Mesenchymal stem cell (in vitro differentiated cells and primary cell): ENCODE measurements at regions not wholly inside any gene's neighbourhood (a gene's known extent, or its start where the extent isn't known, plus 50 kb on each side); places are given as distances from the start of the nearest gene placed in this dataset.

Experiments used
- DNase-seq: peaks from one replicate; pipeline ENCODE4 v3.0.0-alpha.2; 2013
- H2AFZ ChIP-seq: one replicate; pipeline ENCODE4 v1.6.1; 2013; ENCODE audit warnings: low read depth, mild to moderate bottlenecking, control low read depth, inconsistent platforms, low read length, moderate library complexity
- H2AK5ac ChIP-seq: 2 replicates; pipeline ENCODE4 v1.6.1; 2013; ENCODE audit warnings: low read length, moderate library complexity, mild to moderate bottlenecking, inconsistent platforms; ENCODE audit not compliant: severe bottlenecking
- H2BK120ac ChIP-seq: one replicate; pipeline ENCODE4 v1.6.1; 2013; ENCODE audit warnings: low read depth, mild to moderate bottlenecking, inconsistent platforms, low read length, moderate library complexity
- H2BK12ac ChIP-seq, 2 experiments: one replicate each; pipeline ENCODE4 v1.6.1; 2013; ENCODE audit warnings: inconsistent platforms in 2 of 2, low read length in 2 of 2, mild to moderate bottlenecking in 2 of 2, moderate library complexity in 2 of 2, control low read depth in 1 of 2
- H2BK15ac ChIP-seq: one replicate; pipeline ENCODE4 v1.6.1; 2013; ENCODE audit warnings: mild to moderate bottlenecking, low read depth, inconsistent platforms; ENCODE audit not compliant: poor library complexity, severe bottlenecking
- H2BK5ac ChIP-seq: 2 replicates; pipeline ENCODE4 v1.6.1; 2013; ENCODE audit warnings: low read depth, mild to moderate bottlenecking, low read length, control low read depth, inconsistent platforms; ENCODE audit not compliant: poor library complexity, severe bottlenecking
- H3K14ac ChIP-seq, 2 experiments: one replicate each; pipeline ENCODE4 v1.6.1; 2013; ENCODE audit warnings: inconsistent platforms in 2 of 2, low read length in 2 of 2, control low read depth in 1 of 2, mild to moderate bottlenecking in 1 of 2, moderate library complexity in 1 of 2
- H3K18ac ChIP-seq, 2 experiments: one replicate each; pipeline ENCODE4 v1.6.1; 2013; ENCODE audit warnings: inconsistent platforms in 2 of 2, low read length in 2 of 2, control low read depth in 1 of 2, low read depth in 1 of 2, mild to moderate bottlenecking in 1 of 2
- H3K23ac ChIP-seq, 2 experiments: one replicate each; pipeline ENCODE4 v1.6.1; 2013; ENCODE audit warnings: inconsistent platforms in 2 of 2, low read length in 2 of 2, mild to moderate bottlenecking in 2 of 2, moderate library complexity in 2 of 2, control low read depth in 1 of 2
- H3K27ac ChIP-seq: 2 replicates; pipeline ENCODE4 v1.5.1; 2013; ENCODE audit warnings: mild to moderate bottlenecking, moderate library complexity, low read length, control low read depth, inconsistent platforms; ENCODE audit not compliant: poor library complexity, severe bottlenecking
- H3K27me3 ChIP-seq, 2 experiments: 2 replicates each; pipeline versions ENCODE4 v1.6.1 to v1.7.0; 2013; ENCODE audit warnings: low read length in 2 of 2, mild to moderate bottlenecking in 2 of 2, moderate library complexity in 2 of 2, control low read depth in 1 of 2, inconsistent platforms in 1 of 2; ENCODE audit not compliant: control insufficient read depth in 1 of 2, insufficient read depth in 1 of 2
- H3K36me3 ChIP-seq, 2 experiments: 2 replicates each; pipeline versions ENCODE4 v1.6.1 to v1.7.0; 2013; ENCODE audit warnings: low read length in 2 of 2, control low read depth in 1 of 2, inconsistent platforms in 1 of 2, low read depth in 1 of 2, mild to moderate bottlenecking in 1 of 2; ENCODE audit not compliant: insufficient read depth in 2 of 2, control insufficient read depth in 1 of 2
- H3K4ac ChIP-seq, 2 experiments: one replicate each; pipeline ENCODE4 v1.6.1; 2013; ENCODE audit warnings: inconsistent platforms in 2 of 2, low read length in 2 of 2, mild to moderate bottlenecking in 2 of 2, moderate library complexity in 2 of 2, control low read depth in 1 of 2, low read depth in 1 of 2
- H3K4me1 ChIP-seq: 2 replicates; pipeline ENCODE4 v1.6.1; 2013; ENCODE audit warnings: low read depth, low read length, control low read depth; ENCODE audit not compliant: control insufficient read depth, insufficient read depth
- H3K4me2 ChIP-seq: 2 replicates; pipeline ENCODE4 v1.6.1; 2013; ENCODE audit warnings: low read length, mild to moderate bottlenecking, inconsistent platforms; ENCODE audit not compliant: poor library complexity, severe bottlenecking
- H3K4me3 ChIP-seq, 2 experiments: 2 replicates each; pipeline versions ENCODE4 v1.5.1 to v1.7.0; 2013; ENCODE audit warnings: low read length in 2 of 2, mild to moderate bottlenecking in 2 of 2, control low read depth in 1 of 2, low read depth in 1 of 2; ENCODE audit not compliant: insufficient read depth in 1 of 2
- H3K79me1 ChIP-seq: replicated peaks from 2 replicates; pipeline ENCODE4 v1.6.1; 2013; ENCODE audit warnings: mild to moderate bottlenecking, control low read depth, low read length, inconsistent platforms; ENCODE audit not compliant: poor library complexity, severe bottlenecking
- H3K9ac ChIP-seq: 2 replicates; pipeline ENCODE4 v1.7.0; 2013; ENCODE audit warnings: mild to moderate bottlenecking, low read length, moderate library complexity
- H3K9me3 ChIP-seq: 2 replicates; pipeline ENCODE4 v1.7.0; 2013; ENCODE audit warnings: mild to moderate bottlenecking, low read length; ENCODE audit not compliant: control insufficient read depth
- H4K8ac ChIP-seq: one replicate; pipeline ENCODE4 v1.6.1; 2013; ENCODE audit warnings: inconsistent platforms, mild to moderate bottlenecking, low read length, moderate library complexity
- H4K91ac ChIP-seq: one replicate; pipeline ENCODE4 v1.6.1; 2013; ENCODE audit warnings: mild to moderate bottlenecking, low read length, inconsistent platforms
- WGBS: methylation state at CpG from one replicate; pipeline ENCODE4 v1.1.7; 2013; ENCODE audit warnings: mixed read lengths; 5-methylcytosine and 5-hydroxymethylcytosine counted together

DNA sequence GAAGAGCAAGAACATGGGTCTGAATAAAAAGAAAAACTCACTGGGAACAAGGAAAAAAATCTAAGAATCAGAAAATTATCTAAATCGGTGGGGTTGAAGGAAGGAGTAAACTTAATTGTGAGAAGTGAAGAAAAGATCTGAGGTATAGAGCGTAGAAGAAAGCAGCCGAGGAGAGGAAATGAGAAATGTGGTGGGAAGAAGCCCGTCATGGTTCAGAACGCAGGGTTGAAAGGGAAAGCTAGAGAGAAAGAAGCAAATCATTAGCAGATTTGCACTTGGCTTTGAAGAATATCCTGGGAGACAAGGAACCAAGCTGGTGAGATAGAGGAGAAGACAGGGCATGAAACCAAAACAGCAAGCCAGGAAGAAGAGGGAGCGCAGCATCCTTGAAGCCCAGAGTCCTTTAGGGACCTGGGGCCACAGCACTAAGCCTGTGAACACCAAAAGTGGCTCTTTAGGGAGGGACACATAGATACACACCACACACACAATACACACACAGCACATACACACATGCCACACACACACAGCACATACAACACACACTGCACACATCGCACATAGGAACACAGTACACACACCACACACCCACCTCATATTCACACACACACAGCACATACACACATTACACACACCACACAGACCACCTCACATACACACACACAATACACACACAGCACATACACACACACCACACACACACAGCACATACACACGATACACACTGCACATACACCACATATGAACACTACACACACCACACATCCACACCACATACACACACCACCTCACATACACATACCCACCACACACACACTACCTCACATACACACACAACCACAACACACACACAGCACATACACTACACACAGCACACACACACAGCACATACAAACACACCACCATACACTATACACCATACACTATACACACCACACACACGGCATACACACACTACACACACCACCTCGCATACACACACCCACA lies 274.6 kb downstream of the ETAA1 start:
- DNase-seq: no peak
- H3K9ac ChIP-seq: no peak overlapping the region
- H4K8ac ChIP-seq: peak overlapping the region; percentile 79
- WGBS: 93% methylated on average over 9 of the region's 10 CpGs
- H2BK120ac ChIP-seq: no peak overlapping the region
- no peaks in the 10 kb centered on the region for H3K36me3 ChIP-seq
- H2AFZ ChIP-seq: no peak overlapping the region
- H3K4me2 ChIP-seq: no peak overlapping the region
- no peak overlapping the region for H2BK5ac ChIP-seq
- H2BK15ac ChIP-seq: no peak overlapping the region
- H3K9me3 ChIP-seq: no peaks in the 10 kb centered on the region
- H3K4ac ChIP-seq: no peak overlapping the region
- H3K14ac ChIP-seq: peak overlapping the region in 1 of 2 experiments; percentile 91
- no peaks in the 10 kb centered on the region for H3K27me3 ChIP-seq
- H3K4me3 ChIP-seq: no peak overlapping the region
- peaks cover 2% of the 10 kb centered on the region for H3K4me1 ChIP-seq
- peak overlapping the region in 1 of 2 experiments; percentile 1 for H2BK12ac ChIP-seq
- peak overlapping the region in 1 of 2 experiments; percentile 61 for H3K18ac ChIP-seq
- no peak overlapping the region for H3K27ac ChIP-seq
- H3K79me1 ChIP-seq: no peaks in the 10 kb centered on the region
- H2AK5ac ChIP-seq: no peak overlapping the region
- H3K23ac ChIP-seq: no peak overlapping the region
- H4K91ac ChIP-seq: peak overlapping the region; percentile 23

DNA sequence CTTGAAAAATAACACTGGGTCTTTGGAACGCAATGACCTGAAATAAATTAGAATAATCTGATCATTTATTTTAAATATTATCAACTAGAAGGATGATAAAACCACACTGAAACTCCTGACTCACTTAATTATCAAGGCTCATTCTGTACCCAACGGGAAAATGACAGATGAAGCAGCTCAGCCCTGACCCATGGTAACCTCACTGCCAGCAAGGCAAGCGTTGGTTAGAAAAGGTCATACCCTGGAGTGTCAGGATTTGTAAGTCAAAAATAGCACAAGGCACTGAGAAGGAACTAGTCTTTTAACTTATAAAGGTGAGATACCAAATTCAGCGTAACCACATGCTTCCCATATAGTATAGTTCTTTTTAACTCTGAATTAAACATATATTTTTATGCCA lies 277.5 kb downstream of the ETAA1 start:
- H3K4ac ChIP-seq: no peak overlapping the region
- no peaks in the 10 kb centered on the region for H3K36me3 ChIP-seq
- peaks cover 2% of the 10 kb centered on the region for H3K4me1 ChIP-seq
- H3K14ac ChIP-seq: no peak overlapping the region
- H3K18ac ChIP-seq: no peak overlapping the region
- no peak overlapping the region for H3K4me3 ChIP-seq
- H2BK12ac ChIP-seq: no peak overlapping the region
- no peak overlapping the region for H3K4me2 ChIP-seq
- H2BK120ac ChIP-seq: no peak overlapping the region
- no peak overlapping the region for H3K23ac ChIP-seq
- no peaks in the 10 kb centered on the region for H3K27me3 ChIP-seq
- H3K9ac ChIP-seq: no peak overlapping the region
- no peaks in the 10 kb centered on the region for H3K79me1 ChIP-seq
- H3K9me3 ChIP-seq: no peaks in the 10 kb centered on the region
- H3K27ac ChIP-seq: no peak overlapping the region
- no peak for DNase-seq
- 72% methylated on average over 2 of the region's 4 CpGs for WGBS
- no peak overlapping the region for H2BK5ac ChIP-seq
- no peak overlapping the region for H2AFZ ChIP-seq
- H4K91ac ChIP-seq: no peak overlapping the region
- no peak overlapping the region for H4K8ac ChIP-seq
- H2BK15ac ChIP-seq: no peak overlapping the region
- H2AK5ac ChIP-seq: no peak overlapping the region

DNA sequence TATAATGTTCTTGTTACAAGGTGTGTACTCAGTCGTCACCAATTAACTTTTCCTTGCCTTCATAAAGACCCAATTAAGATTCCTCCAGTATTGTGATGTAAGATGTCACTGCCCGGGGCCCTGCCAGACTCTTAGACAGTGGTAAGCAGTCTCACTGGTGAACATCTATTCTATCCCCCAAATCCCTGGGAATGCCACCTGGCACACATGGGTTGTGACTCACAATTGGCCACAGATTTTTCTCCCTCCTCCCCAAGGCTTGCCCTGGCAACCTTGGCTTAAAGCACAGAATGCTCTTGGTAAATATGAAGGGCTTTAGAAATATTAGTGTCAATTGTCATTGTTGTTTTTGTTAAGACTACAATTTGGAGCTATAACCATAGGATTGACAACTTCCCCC lies 287.9 kb downstream of the ETAA1 start:
- 88% methylated on average over 2 of the region's 2 CpGs for WGBS
- H3K27ac ChIP-seq: no peak overlapping the region
- H2BK5ac ChIP-seq: no peak overlapping the region
- no peak overlapping the region for H3K14ac ChIP-seq
- H3K4me3 ChIP-seq: no peak overlapping the region
- H2BK12ac ChIP-seq: no peak overlapping the region
- H3K23ac ChIP-seq: no peak overlapping the region
- H3K27me3 ChIP-seq: peaks cover 0 to 9% of the 10 kb centered on the region in 2 experiments
- H4K8ac ChIP-seq: no peak overlapping the region
- no peak overlapping the region for H3K18ac ChIP-seq
- H4K91ac ChIP-seq: no peak overlapping the region
- H3K79me1 ChIP-seq: no peaks in the 10 kb centered on the region
- H3K9ac ChIP-seq: no peak overlapping the region
- no peak overlapping the region for H2BK120ac ChIP-seq
- no peaks in the 10 kb centered on the region for H3K4me1 ChIP-seq
- H2BK15ac ChIP-seq: no peak overlapping the region
- H2AK5ac ChIP-seq: no peak overlapping the region
- no peak overlapping the region for H3K4ac ChIP-seq
- H3K36me3 ChIP-seq: no peaks in the 10 kb centered on the region
- no peak overlapping the region for H2AFZ ChIP-seq
- no peak for DNase-seq
- H3K4me2 ChIP-seq: no peak overlapping the region
- no peaks in the 10 kb centered on the region for H3K9me3 ChIP-seq

DNA sequence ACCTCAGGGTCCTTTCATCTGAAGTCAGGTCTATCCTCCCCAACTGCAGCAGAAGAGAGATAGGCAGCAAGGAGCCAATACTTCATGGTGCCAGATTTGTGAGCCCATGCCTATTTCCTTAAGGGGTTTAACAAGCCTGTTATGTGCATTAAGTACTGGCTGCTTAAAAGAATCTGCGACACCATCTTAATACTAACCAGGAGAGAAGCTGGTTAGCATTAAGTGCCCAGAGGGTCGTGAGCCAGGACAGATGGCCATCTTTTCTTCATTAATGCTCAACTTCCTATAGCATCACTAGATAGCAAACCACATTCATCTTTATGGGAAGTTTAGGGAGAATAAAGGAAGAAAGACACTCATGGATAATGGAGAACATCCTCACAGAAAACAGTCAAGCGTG lies 289.1 kb downstream of the ETAA1 start:
- no peak overlapping the region for H3K18ac ChIP-seq
- H3K79me1 ChIP-seq: no peaks in the 10 kb centered on the region
- H2BK5ac ChIP-seq: no peak overlapping the region
- H2BK12ac ChIP-seq: no peak overlapping the region
- H2AFZ ChIP-seq: no peak overlapping the region
- H3K23ac ChIP-seq: no peak overlapping the region
- no peaks in the 10 kb centered on the region for H3K9me3 ChIP-seq
- no peak overlapping the region for H3K14ac ChIP-seq
- H3K36me3 ChIP-seq: no peaks in the 10 kb centered on the region
- no peak for DNase-seq
- no peak overlapping the region for H2BK15ac ChIP-seq
- no peak overlapping the region for H2BK120ac ChIP-seq
- H4K91ac ChIP-seq: no peak overlapping the region
- no peak overlapping the region for H3K27ac ChIP-seq
- H4K8ac ChIP-seq: no peak overlapping the region
- no peak overlapping the region for H3K4me3 ChIP-seq
- no peak overlapping the region for H2AK5ac ChIP-seq
- H3K4me1 ChIP-seq: no peaks in the 10 kb centered on the region
- H3K4me2 ChIP-seq: no peak overlapping the region
- no peak overlapping the region for H3K9ac ChIP-seq
- H3K27me3 ChIP-seq: peaks cover 0 to 13% of the 10 kb centered on the region in 2 experiments
- no peak overlapping the region for H3K4ac ChIP-seq
- 80% methylated on average over 2 of the region's 3 CpGs for WGBS
